K562 (cell line): ENCODE measurements at regions not wholly inside any gene's neighbourhood (a gene's known extent, or its start where the extent isn't known, plus 50 kb on each side); places are given as distances from the start of the nearest gene placed in this dataset.

Source experiments
- ATAC-seq: fragments of 200-7000 bp; cut with Tn5 transposase; 3 replicates; pipeline ENCODE4 v1.9.1; 2020; ENCODE audit warnings: moderate library complexity
- BruUV-seq: library from RNA; stranded (reverse); fragments of 400-500 nt; replicated peaks from 2 replicates; lab custom pipeline; 2021; lab: Mats Ljungman, UMichigan
- CTCF ChIA-PET: fragments of 300-600 bp; formaldehyde crosslinking; extraction: SDS; loops from one replicate; lab custom pipeline; 2021; ENCODE audit warnings: low intra/inter-chr PET ratio; lab: Yijun Ruan, JAX
- POLR2A ChIA-PET: fragments of 300-600, 350-650 bp; sonication (Branson Sonifier 250); formaldehyde crosslinking; extraction: SDS; loops from one replicate; lab custom pipeline; 2021; ENCODE audit warnings: antibody characterized with exemption, inconsistent platforms; lab: Yijun Ruan, JAX
- DNase-seq, 4 experiments: peaks; one replicate each; pipeline versions ENCODE4 v3.0.0 to v3.0.0-alpha.2; 2011 to 2018; ENCODE audit warnings: low spot score in 3 of 4, mixed read lengths in 3 of 4; ENCODE audit errors: extremely low read depth in 1 of 4
- FAIRE-seq: peaks from 2 replicates; lab custom pipeline; 2011; peaks lifted over from hg19 to GRCh38; lab: Jason Lieb, UNC
- H2AFZ ChIP-seq: 2 replicates; pipeline ENCODE4 v1.6.0; 2011; ENCODE audit warnings: low read depth, low read length, control low read depth, inconsistent platforms
- H3K27ac ChIP-seq: fragments of 200-600 bp; 3 replicates; pipeline ENCODE4 v1.8.0; 2011; ENCODE audit warnings: low read depth, mild to moderate bottlenecking, control low read depth, inconsistent platforms, low read length, moderate library complexity, mixed read lengths; ENCODE audit errors: extremely low read depth
- H3K27me3 ChIP-seq, 2 experiments: fragments of 300-600 bp in 1 of 2; 2 replicates in 1 of 2; 3 replicates in 1 of 2; pipeline versions ENCODE4 v1.6.0 to v1.8.0; 2011; ENCODE audit warnings: inconsistent platforms in 2 of 2, low read length in 2 of 2, mild to moderate bottlenecking in 1 of 2, mixed read lengths in 1 of 2, moderate library complexity in 1 of 2; ENCODE audit not compliant: control insufficient read depth in 2 of 2, insufficient read depth in 2 of 2
- H3K36me3 ChIP-seq: fragments of 300-600 bp; 3 replicates; pipeline ENCODE4 v1.8.0; 2011; ENCODE audit warnings: mild to moderate bottlenecking, low read length, inconsistent platforms; ENCODE audit not compliant: control insufficient read depth, insufficient read depth
- H3K4me1 ChIP-seq, 2 experiments: fragments of 200-600 bp in 1 of 2; replicated peaks in 1 of 2; 2 replicates in 1 of 2; 3 replicates in 1 of 2; pipeline versions ENCODE4 v1.5.1 to v1.8.0; 2011; ENCODE audit warnings: inconsistent platforms in 2 of 2, low read length in 2 of 2, mild to moderate bottlenecking in 1 of 2, mixed read lengths in 1 of 2, moderate library complexity in 1 of 2; ENCODE audit not compliant: control insufficient read depth in 2 of 2, insufficient read depth in 2 of 2
- H3K4me2 ChIP-seq: 2 replicates; pipeline ENCODE4 v1.6.1; 2011; ENCODE audit warnings: low read length, control low read depth, inconsistent platforms, mixed read lengths; ENCODE audit not compliant: insufficient read depth
- H3K4me3 ChIP-seq: fragments of 200-600 bp; sonication (generic), shearing (Covaris generic); 2 replicates; pipeline ENCODE4 v1.5.1; 2016; ENCODE audit warnings: control low read depth, inconsistent platforms
- H3K79me2 ChIP-seq: fragments of 200-600 bp; 3 replicates; pipeline ENCODE4 v1.8.0; 2011; ENCODE audit warnings: low read length, inconsistent platforms; ENCODE audit not compliant: control insufficient read depth, insufficient read depth
- H3K9ac ChIP-seq, 2 experiments: 2 replicates each; pipeline versions ENCODE4 v1.6.0 to v1.6.1; 2011; ENCODE audit warnings: low read depth in 2 of 2, low read length in 2 of 2, control low read depth in 1 of 2, inconsistent platforms in 1 of 2, mild to moderate bottlenecking in 1 of 2, mixed read lengths in 1 of 2; ENCODE audit not compliant: insufficient read depth in 1 of 2
- H3K9me1 ChIP-seq: one replicate; pipeline ENCODE4 v1.6.0; 2011; ENCODE audit warnings: inconsistent platforms, mild to moderate bottlenecking, low read length, moderate library complexity; ENCODE audit not compliant: control insufficient read depth, insufficient read depth
- H3K9me3 ChIP-seq: replicated peaks from 2 replicates; pipeline ENCODE4 v1.5.1; 2011; ENCODE audit warnings: low read depth, low read length, inconsistent platforms; ENCODE audit not compliant: control insufficient read depth, insufficient read depth
- H4K20me1 ChIP-seq: replicated peaks from 2 replicates; pipeline ENCODE4 v1.6.1; 2011; ENCODE audit warnings: low read length, inconsistent platforms, mixed read lengths; ENCODE audit not compliant: control insufficient read depth, insufficient read depth
- ADNP ChIP-seq: fragments of 200-800 bp; sonication (Bioruptor generic); IDR thresholded peaks from 2 replicates; pipeline ENCODE4 v1.6.1; 2016; ENCODE audit warnings: missing genetic modification characterization, missing compliant biosample characterization
- GTF2E2 ChIP-seq: fragments of 200-800 bp; sonication (Bioruptor generic); IDR thresholded peaks from 2 replicates; pipeline ENCODE4 v1.6.1; 2016; ENCODE audit warnings: missing genetic modification characterization, missing compliant biosample characterization
- NCOA4 ChIP-seq: fragments of 450-650 bp; IDR thresholded peaks from 2 replicates; pipeline ENCODE4 v1.6.1; 2018; ENCODE audit warnings: mild to moderate bottlenecking; ENCODE audit not compliant: partially characterized antibody
- SNIP1 ChIP-seq: fragments of 450-650 bp; IDR thresholded peaks from 2 replicates; pipeline ENCODE4 v1.7.1; 2017; ENCODE audit warnings: low read depth, mild to moderate bottlenecking
- YY1 ChIP-seq, 3 experiments: IDR thresholded peaks; 2 replicates each; pipeline ENCODE4 v1.6.1; 2011; ENCODE audit warnings: low read length in 2 of 3, mild to moderate bottlenecking in 2 of 3, moderate library complexity in 2 of 3, borderline replicate concordance in 1 of 3, control low read depth in 1 of 3, low read depth in 1 of 3; ENCODE audit not compliant: insufficient read depth in 3 of 3, insufficient replicate concordance in 2 of 3, control insufficient read depth in 1 of 3, insufficient read length in 1 of 3; ENCODE audit errors: extremely low read depth in 1 of 3
- ZNF197 ChIP-seq: fragments of 200-800 bp; sonication (Bioruptor generic); IDR thresholded peaks from 2 replicates; pipeline ENCODE4 v1.6.1; 2016; ENCODE audit warnings: low read depth, missing genetic modification characterization, missing compliant biosample characterization
- ZNF444 ChIP-seq: fragments of 250-450 bp; sonication (Bioruptor Pico); IDR thresholded peaks from 2 replicates; pipeline ENCODE4 v1.4.0; 2020; ENCODE audit warnings: mild to moderate bottlenecking, moderate library complexity
- WGBS: fragments of 100-300 bp; shearing (Covaris generic); methylation state at CpG from one replicate; pipeline ENCODE4 v1.1.6; 2016; ENCODE audit warnings: low coverage, mixed read lengths; ENCODE audit not compliant: insufficient coverage; ENCODE audit errors: missing lambda C conversion rate; 5-methylcytosine and 5-hydroxymethylcytosine counted together
- in situ Hi-C: fragments of 300-500 bp; cut with MboI; formaldehyde crosslinking; loops from 4 replicates; pipeline ENCODE4 v1.15.0; 2018; ENCODE audit warnings: inconsistent platforms, mixed read lengths
- intact Hi-C: fragments of 100-400 bp; cut with micrococcal nuclease; formaldehyde crosslinking; loops from 2 replicates; pipeline ENCODE4 v1.14.2; 2022

DNA sequence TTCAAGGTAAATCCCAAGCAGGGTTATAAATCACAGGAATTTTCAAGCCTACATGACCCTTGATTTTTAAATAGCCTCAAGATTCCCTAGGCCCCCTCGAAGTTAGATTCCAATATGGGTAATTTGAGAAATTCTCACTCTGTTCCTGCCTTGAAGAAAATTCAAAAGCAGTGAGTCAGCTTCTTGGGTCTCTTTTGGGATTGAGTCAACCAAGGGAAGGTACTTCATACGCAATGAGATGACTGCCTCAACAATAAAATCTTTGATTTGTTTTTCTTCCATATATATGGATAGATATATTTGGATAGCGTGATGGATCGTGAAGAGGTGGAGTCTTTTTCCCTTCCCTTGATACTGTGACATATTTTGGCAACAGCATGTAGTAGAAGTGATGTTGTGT, 180.4 kb upstream of the ATP2B1 start:
- intact Hi-C loops = no loop called here
- Histone ChIP-seq H4K20me1 (no peaks in the 10 kb centered on the region), H3K79me2 (no peaks in the 10 kb centered on the region), H3K4me1 (no peaks in the 10 kb centered on the region), H3K9ac (no peak overlapping the region), H3K36me3 (no peaks in the 10 kb centered on the region), H3K27me3 (no peaks in the 10 kb centered on the region), H3K4me2 (no peak overlapping the region), H3K9me3 (no peaks in the 10 kb centered on the region), H3K9me1 (no peaks in the 10 kb centered on the region)
- ATAC-seq = no peak
- DNase-seq = no peak
- WGBS = 5% methylated on average over 4 of the region's 4 CpGs
- no TSS peak for BruUV-seq
- POLR2A ChIA-PET = no interaction called here
- CTCF ChIA-PET = no interaction called here
- FAIRE-seq = no peak
- in situ Hi-C loops = no loop called here
- TF ChIP-seq SNIP1 (no peak), ZNF444 (CRISPR knock-in tag) (no peak), GTF2E2 (tag) (no peak), NCOA4 (no peak)
- TF ChIP-seq, all 486 proteins: peak for 0
- Histone ChIP-seq H2AFZ (no peak overlapping the region), H3K4me3 (no peak overlapping the region), H3K27ac (no peak overlapping the region)

- in situ Hi-C loops (no loop called here), intact Hi-C loops (no loop called here)
- no peak for ATAC-seq
- Histone ChIP-seq H3K9me3 (no peaks in the 10 kb centered on the region), H3K9ac (no peak overlapping the region), H2AFZ (no peak overlapping the region), H4K20me1 (no peaks in the 10 kb centered on the region), H3K4me1 (no peaks in the 10 kb centered on the region), H3K9me1 (no peaks in the 10 kb centered on the region), H3K4me2 (no peak overlapping the region), H3K4me3 (no peak overlapping the region), H3K27me3 (no peaks in the 10 kb centered on the region), H3K36me3 (no peaks in the 10 kb centered on the region), H3K79me2 (no peaks in the 10 kb centered on the region), H3K27ac (no peak overlapping the region)
- ChIA-PET CTCF (no interaction called here), POLR2A (no interaction called here)
- TF ChIP-seq ADNP (tag) (no peak), ZNF197 (CRISPR knock-in tag) (no peak), YY1 (IDR thresholded peaks at IDR 0.05; ENCODE audit: borderline replicate concordance in 1 of 3, control insufficient read depth in 1 of 3, extremely low read depth in 1 of 3, insufficient read depth in 3 of 3, insufficient read length in 1 of 3, insufficient replicate concordance in 2 of 3, low read depth in 1 of 3, low read length in 2 of 3) (no peak)
- no TSS peak for BruUV-seq
- FAIRE-seq = no peak
- DNase-seq = no peak
Observed at GRCh38 chr12:89884952-89885351, 176.3 kb upstream of the ATP2B1 start.
